ENCODE measurements at regions not wholly inside any gene's neighbourhood (a gene's known extent, or its start where the extent isn't known, plus 50 kb on each side); places are given as distances from the start of the nearest gene placed in this dataset.

- peak; percentile 96 for DNase-seq (ENCODE audit: low read depth)
- H3K4me3 ChIP-seq (ENCODE audit: control insufficient read depth, low read depth, low read length): no peak overlapping the region
- TF ChIP-seq, protein P1, sequence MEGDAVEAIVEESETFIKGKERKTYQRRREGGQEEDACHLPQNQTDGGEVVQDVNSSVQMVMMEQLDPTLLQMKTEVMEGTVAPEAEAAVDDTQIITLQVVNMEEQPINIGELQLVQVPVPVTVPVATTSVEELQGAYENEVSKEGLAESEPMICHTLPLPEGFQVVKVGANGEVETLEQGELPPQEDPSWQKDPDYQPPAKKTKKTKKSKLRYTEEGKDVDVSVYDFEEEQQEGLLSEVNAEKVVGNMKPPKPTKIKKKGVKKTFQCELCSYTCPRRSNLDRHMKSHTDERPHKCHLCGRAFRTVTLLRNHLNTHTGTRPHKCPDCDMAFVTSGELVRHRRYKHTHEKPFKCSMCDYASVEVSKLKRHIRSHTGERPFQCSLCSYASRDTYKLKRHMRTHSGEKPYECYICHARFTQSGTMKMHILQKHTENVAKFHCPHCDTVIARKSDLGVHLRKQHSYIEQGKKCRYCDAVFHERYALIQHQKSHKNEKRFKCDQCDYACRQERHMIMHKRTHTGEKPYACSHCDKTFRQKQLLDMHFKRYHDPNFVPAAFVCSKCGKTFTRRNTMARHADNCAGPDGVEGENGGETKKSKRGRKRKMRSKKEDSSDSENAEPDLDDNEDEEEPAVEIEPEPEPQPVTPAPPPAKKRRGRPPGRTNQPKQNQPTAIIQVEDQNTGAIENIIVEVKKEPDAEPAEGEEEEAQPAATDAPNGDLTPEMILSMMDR (IDR thresholded peaks at IDR 0.05; ENCODE audit: control insufficient read depth, insufficient read depth, low read depth, low read length, missing control alignments): no peak
Measured at GRCh38 chr3:99505646-99506269, 132.6 kb upstream of the COL8A1 start.

- DNase-seq (ENCODE audit: low read depth): no peak
- TF ChIP-seq, protein P1 (IDR thresholded peaks at IDR 0.05; ENCODE audit: control insufficient read depth, insufficient read depth, low read depth, low read length, missing control alignments): no peak
Measured at GRCh38 chr3:99505200-99505599, 133.2 kb upstream of the COL8A1 start.

DNA sequence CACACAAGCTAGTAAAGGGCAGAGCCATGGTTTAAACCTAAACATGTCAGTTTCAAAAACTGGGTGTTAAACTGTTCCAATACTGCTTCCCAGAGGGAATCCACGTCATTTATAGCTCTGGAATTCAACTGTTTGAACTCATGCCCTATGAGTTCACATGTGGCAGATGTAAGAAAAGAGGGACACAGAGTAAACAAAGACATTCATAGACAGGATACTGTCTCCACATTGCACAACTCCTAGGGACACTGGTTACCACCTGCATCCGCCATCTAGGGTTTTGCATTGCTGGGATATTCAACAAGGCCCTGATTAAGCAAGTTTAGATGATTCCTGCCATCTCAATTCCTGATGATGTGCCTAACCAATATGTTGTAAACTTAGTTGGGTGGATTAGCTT, 134.1 kb upstream of the COL8A1 start:
- TF ChIP-seq, protein P1 (IDR thresholded peaks at IDR 0.05; ENCODE audit: control insufficient read depth, insufficient read depth, low read depth, low read length, missing control alignments): no peak
- H3K4me3 ChIP-seq (ENCODE audit: control insufficient read depth, low read depth, low read length): no peak overlapping the region
- no peak for DNase-seq (ENCODE audit: low read depth)

More at GRCh38 chr3:99505200-99505599, 133.2 kb upstream of the COL8A1 start:
- no peak overlapping the region for H3K4me3 ChIP-seq (ENCODE audit: control insufficient read depth, low read depth, low read length)

GRCh38 chr3:99503350-99503749, 135.0 kb upstream of the COL8A1 start:
- DNase-seq (ENCODE audit: low read depth): no peak

DNA sequence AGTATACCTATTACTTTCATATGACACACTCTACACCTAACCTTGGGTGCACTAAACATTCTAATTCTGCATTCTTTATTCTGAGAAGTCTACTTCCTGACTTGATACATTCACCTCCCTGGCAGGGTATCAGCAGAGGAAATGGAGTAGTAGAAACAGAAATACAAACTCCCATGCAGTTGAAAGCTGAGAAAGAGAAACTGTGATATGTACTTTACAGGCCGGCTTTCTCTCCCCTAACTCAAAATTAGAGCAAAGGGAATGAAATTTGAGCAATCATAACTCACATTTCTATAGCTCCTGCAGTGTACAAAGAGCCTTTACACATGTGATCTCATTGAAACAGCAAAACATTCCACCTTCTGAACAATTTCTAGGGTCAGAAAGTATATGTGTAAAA, 135.5 kb upstream of the COL8A1 start:
- no peak overlapping the region for H3K4me3 ChIP-seq (ENCODE audit: control insufficient read depth, low read depth, low read length)
- no peak for DNase-seq (ENCODE audit: low read depth)
- TF ChIP-seq, protein P1 (IDR thresholded peaks at IDR 0.05; ENCODE audit: control insufficient read depth, insufficient read depth, low read depth, low read length, missing control alignments): no peak

More at GRCh38 chr3:99503350-99503749, 135.0 kb upstream of the COL8A1 start:
- TF ChIP-seq, protein P1 (IDR thresholded peaks at IDR 0.05; ENCODE audit: control insufficient read depth, insufficient read depth, low read depth, low read length, missing control alignments): no peak
- no peak overlapping the region for H3K4me3 ChIP-seq (ENCODE audit: control insufficient read depth, low read depth, low read length)

GRCh38 chr3:99500485-99500884, 137.9 kb upstream of the COL8A1 start:
- TF ChIP-seq, protein P1 (IDR thresholded peaks at IDR 0.05; ENCODE audit: control insufficient read depth, insufficient read depth, low read depth, low read length, missing control alignments): no peak
- no peak overlapping the region for H3K4me3 ChIP-seq (ENCODE audit: control insufficient read depth, low read depth, low read length)
- DNase-seq (ENCODE audit: low read depth): no peak

All from AG09309 (cell line).